ENCODE measurements at regions not wholly inside any gene's neighbourhood (a gene's known extent, or its start where the extent isn't known, plus 50 kb on each side); places are given as distances from the start of the nearest gene placed in this dataset.

DNA sequence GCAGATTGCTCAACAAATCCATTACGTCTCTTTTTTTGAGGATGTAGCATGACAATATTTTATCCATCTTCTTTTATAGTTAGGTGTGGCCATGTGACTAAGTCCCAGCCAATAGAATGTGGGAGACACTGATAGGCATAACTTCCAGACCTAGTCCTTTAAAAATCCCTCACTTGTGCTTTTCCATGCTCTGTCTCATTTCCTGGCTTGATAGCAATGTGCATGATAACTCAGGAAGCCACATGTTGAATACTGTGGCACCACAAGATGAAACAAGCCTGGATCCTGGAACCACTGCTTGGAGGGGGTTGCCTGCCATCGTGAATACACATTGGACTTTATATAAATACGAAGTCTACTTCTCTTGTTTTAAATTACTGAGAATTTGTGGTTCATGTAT lies 184.0 kb upstream of the NEIL3 start:
- TF ChIP-seq SIN3A (IDR thresholded peaks at IDR 0.05; ENCODE audit: borderline replicate concordance, insufficient read depth, low read length) = no peak
- no peak for TF ChIP-seq POLR2AphosphoS5 (IDR thresholded peaks at IDR 0.05; ENCODE audit: low read depth, low read length)
- TF ChIP-seq TAF1 (IDR thresholded peaks at IDR 0.05; ENCODE audit: borderline replicate concordance, insufficient read depth, low read length) = no peak

Measured in PFSK-1 (cell line).